Hematopoietic multipotent progenitor cell treated with erythropoietin and hydrocortisone succinate and interleukin-3 and kit ligand, for 8 days (in vitro differentiated cells): ENCODE measurements at regions not wholly inside any gene's neighbourhood (a gene's known extent, or its start where the extent isn't known, plus 50 kb on each side); places are given as distances from the start of the nearest gene placed in this dataset.
A peak's percentile ranks its signal among the peaks of the same experiment; 100 is the strongest.

ENCODE experiments used
- DNase-seq: peaks from one replicate; pipeline ENCODE4 v3.0.0-alpha.2; 2015

GRCh38 chr17:79393358-79394052 is 217.3 kb downstream of the RBFOX3 start:
- peak; percentile 44 for DNase-seq

GRCh38 chr17:79392598-79392997 is 218.3 kb downstream of the RBFOX3 start:
- no peak for DNase-seq

GRCh38 chr17:79391376-79392233 is 219.2 kb downstream of the RBFOX3 start:
- peak; percentile 49 for DNase-seq

GRCh38 chr17:79389896-79390295 is 221.0 kb downstream of the RBFOX3 start:
- no peak for DNase-seq

GRCh38 chr17:79388556-79389295 is 222.1 kb downstream of the RBFOX3 start:
- peak; percentile 9 for DNase-seq

- DNase-seq, result no peak
Measured at GRCh38 chr17:79387783-79388182, 223.1 kb downstream of the RBFOX3 start.

GRCh38 chr17:79385962-79386563 is 224.8 kb downstream of the RBFOX3 start:
- no peak for DNase-seq

- DNase-seq, result no peak
Measured at GRCh38 chr17:79382313-79382712, 228.5 kb downstream of the RBFOX3 start.

GRCh38 chr17:79379700-79380445 is 231.0 kb downstream of the RBFOX3 start:
- no peak for DNase-seq

- no peak for DNase-seq
Measured at GRCh38 chr17:79377230-79377786, 233.5 kb downstream of the RBFOX3 start.

- DNase-seq, result no peak
Measured at GRCh38 chr17:79374807-79375206, 236.0 kb downstream of the RBFOX3 start.

- DNase-seq, result no peak
Measured at GRCh38 chr17:79374087-79374689, 236.7 kb downstream of the RBFOX3 start.

GRCh38 chr17:79372470-79373238 is 238.2 kb downstream of the RBFOX3 start:
- peak; percentile 6 for DNase-seq

GRCh38 chr17:79371984-79372383 is 238.9 kb downstream of the RBFOX3 start:
- DNase-seq, result no peak

GRCh38 chr17:79370594-79370993 is 240.3 kb downstream of the RBFOX3 start:
- DNase-seq, result no peak

GRCh38 chr17:79370126-79370525 is 240.7 kb downstream of the RBFOX3 start:
- no peak for DNase-seq

- DNase-seq, result no peak
Measured at GRCh38 chr17:79369532-79369931, 241.3 kb downstream of the RBFOX3 start.

- DNase-seq, result no peak
Measured at GRCh38 chr17:79369001-79369400, 241.8 kb downstream of the RBFOX3 start.

GRCh38 chr17:79368521-79368920 is 242.3 kb downstream of the RBFOX3 start:
- DNase-seq, result no peak

- DNase-seq, result no peak
Measured at GRCh38 chr17:79366988-79367571, 243.8 kb downstream of the RBFOX3 start.
